ENCODE measurements at regions not wholly inside any gene's neighbourhood (a gene's known extent, or its start where the extent isn't known, plus 50 kb on each side); places are given as distances from the start of the nearest gene placed in this dataset.

GRCh38 chr3:124530916-124531315 lies 199.3 kb upstream of the UMPS start:
- Mint-ChIP-seq H3K27ac (ENCODE audit: unreplicated experiment) (no peak overlapping the region), H3K4me3 (ENCODE audit: unreplicated experiment) (no peak overlapping the region), H3K9me3 (ENCODE audit: unreplicated experiment) (no peaks in the 10 kb centered on the region), H3K36me3 (ENCODE audit: insufficient read depth, unreplicated experiment) (no peaks in the 10 kb centered on the region), H3K27me3 (ENCODE audit: insufficient read depth, unreplicated experiment) (peaks cover 9% of the 10 kb centered on the region), H3K4me1 (ENCODE audit: low read depth, unreplicated experiment) (no peaks in the 10 kb centered on the region)
- Histone ChIP-seq H3K4me1 (no peaks in the 10 kb centered on the region), H3K27me3 (replicated peaks; ENCODE audit: control insufficient read depth, insufficient read depth, low read length) (no peaks in the 10 kb centered on the region; the same call in 1 of the 2 replicates), H3K9me3 (peaks cover 3% of the 10 kb centered on the region; the same call in 1 of the 2 replicates), H3K36me3 (ENCODE audit: control insufficient read depth, insufficient read depth, low read length) (no peaks in the 10 kb centered on the region), H3K4me3 (ENCODE audit: low read depth, low read length) (no peak overlapping the region)
- ChIA-PET POLR2A (no interaction called here), CTCF (no interaction called here)
- intact Hi-C loops (cut with micrococcal nuclease; ENCODE audit: unreplicated experiment): no loop called here
- no peak for DNase-seq
- no TSS peak for BruUV-seq (replicated peaks)
- no peak for TF ChIP-seq CTCF (IDR thresholded peaks at IDR 0.05; ENCODE audit: insufficient read depth in 1 of 2, low read depth in 1 of 2, low read length in 1 of 2, severe bottlenecking in 1 of 2, unreplicated experiment in 1 of 2)

- H3K27ac Mint-ChIP-seq (ENCODE audit: unreplicated experiment): no peak overlapping the region
- no peaks in the 10 kb centered on the region for H3K4me1 Mint-ChIP-seq (ENCODE audit: low read depth, unreplicated experiment)
- POLR2A ChIA-PET: no interaction called here
- no peak overlapping the region for H3K4me3 ChIP-seq (ENCODE audit: low read depth, low read length)
- H3K36me3 ChIP-seq (ENCODE audit: control insufficient read depth, insufficient read depth, low read length): no peaks in the 10 kb centered on the region
- H3K27me3 Mint-ChIP-seq (ENCODE audit: insufficient read depth, unreplicated experiment): peaks cover 5% of the 10 kb centered on the region
- no peaks in the 10 kb centered on the region for H3K27me3 ChIP-seq (replicated peaks; ENCODE audit: control insufficient read depth, insufficient read depth, low read length)
- no peak for DNase-seq
- no peaks in the 10 kb centered on the region; the same call in 1 of the 2 replicates for H3K9me3 ChIP-seq
- no peak overlapping the region for H3K4me3 Mint-ChIP-seq (ENCODE audit: unreplicated experiment)
- TF ChIP-seq CTCF (IDR thresholded peaks at IDR 0.05; ENCODE audit: insufficient read depth in 1 of 2, low read depth in 1 of 2, low read length in 1 of 2, severe bottlenecking in 1 of 2, unreplicated experiment in 1 of 2): no peak
- H3K9me3 Mint-ChIP-seq (ENCODE audit: unreplicated experiment): no peaks in the 10 kb centered on the region
- BruUV-seq (replicated peaks): no TSS peak
- CTCF ChIA-PET: no interaction called here
- intact Hi-C loops (cut with micrococcal nuclease; ENCODE audit: unreplicated experiment): no loop called here
- H3K36me3 Mint-ChIP-seq (ENCODE audit: insufficient read depth, unreplicated experiment): no peaks in the 10 kb centered on the region
- no peaks in the 10 kb centered on the region for H3K4me1 ChIP-seq
These were observed 198.2 kb upstream of the UMPS start for GRCh38 chr3:124532071-124532470.

GRCh38 chr3:124535306-124535705 lies 194.9 kb upstream of the UMPS start:
- intact Hi-C loops (cut with micrococcal nuclease; ENCODE audit: unreplicated experiment): no loop called here
- POLR2A ChIA-PET: no interaction called here
- Mint-ChIP-seq H3K27ac (ENCODE audit: unreplicated experiment) (no peak overlapping the region), H3K27me3 (ENCODE audit: insufficient read depth, unreplicated experiment) (peaks cover 3% of the 10 kb centered on the region), H3K36me3 (ENCODE audit: insufficient read depth, unreplicated experiment) (no peaks in the 10 kb centered on the region), H3K9me3 (ENCODE audit: unreplicated experiment) (no peaks in the 10 kb centered on the region), H3K4me3 (ENCODE audit: unreplicated experiment) (no peak overlapping the region), H3K4me1 (ENCODE audit: low read depth, unreplicated experiment) (no peaks in the 10 kb centered on the region)
- H3K36me3 ChIP-seq (ENCODE audit: control insufficient read depth, insufficient read depth, low read length): no peaks in the 10 kb centered on the region
- CTCF ChIA-PET: no interaction called here
- H3K9me3 ChIP-seq: no peaks in the 10 kb centered on the region
- TF ChIP-seq CTCF (IDR thresholded peaks at IDR 0.05; ENCODE audit: insufficient read depth in 1 of 2, low read depth in 1 of 2, low read length in 1 of 2, severe bottlenecking in 1 of 2, unreplicated experiment in 1 of 2): no peak
- BruUV-seq (replicated peaks): no TSS peak
- H3K27me3 ChIP-seq (replicated peaks; ENCODE audit: control insufficient read depth, insufficient read depth, low read length): no peaks in the 10 kb centered on the region
- no peak overlapping the region for H3K4me3 ChIP-seq (ENCODE audit: low read depth, low read length)
- DNase-seq: no peak
- H3K4me1 ChIP-seq: no peaks in the 10 kb centered on the region
